Spleen (tissue), 7 donors: ENCODE measurements at regions not wholly inside any gene's neighbourhood (a gene's known extent, or its start where the extent isn't known, plus 50 kb on each side); places are given as distances from the start of the nearest gene placed in this dataset.

ENCODE experiments used
- CTCF ChIP-seq, 11 experiments: fragments of 200-600 bp in 7 of 11; fragments of 450-650 bp in 4 of 11; sonication (generic) in 4 of 11; IDR thresholded peaks in 8 of 11; conservative IDR thresholded peaks in 3 of 11; 1 replicate in 7 of 11; 2 replicates in 4 of 11; pipeline versions ENCODE4 v1.4.0 to v1.8.0; 2016 to 2021; ENCODE audit warnings: antibody characterized with exemption in 11 of 11, inconsistent platforms in 4 of 11, mild to moderate bottlenecking in 1 of 11
- POLR2A ChIP-seq, 3 donors: fragments of 450-650 bp; IDR thresholded peaks; one replicate each; pipeline ENCODE4 v1.5.1; 2017; ENCODE audit warnings: antibody characterized with exemption in 3 of 3, mild to moderate bottlenecking in 1 of 3
- donor health status: DM: no; HTN: no; CAD: no; lungs with moderate emphysema.
- donor health status: DM: no; HTN: no; CAD: no.
- donor health status: DM: no; HTN: no; CAD: no.

- TF ChIP-seq CTCF (IDR thresholded peaks at IDR 0.05 in 8 of 11, conservative IDR thresholded peaks at IDR 0.05 in 3 of 11) = no peak
- no peak for TF ChIP-seq POLR2A (IDR thresholded peaks at IDR 0.05)
These were observed 203.2 kb downstream of the DMRT2 start for GRCh38 chr9:1253064-1253979.
